ENCODE measurements at regions not wholly inside any gene's neighbourhood (a gene's known extent, or its start where the extent isn't known, plus 50 kb on each side); places are given as distances from the start of the nearest gene placed in this dataset.
"Not testable (repeated sequence)": the region's sequence is repeated elsewhere in the genome, so short reads cannot be mapped to it uniquely, and the experiment has no call there.

DNA sequence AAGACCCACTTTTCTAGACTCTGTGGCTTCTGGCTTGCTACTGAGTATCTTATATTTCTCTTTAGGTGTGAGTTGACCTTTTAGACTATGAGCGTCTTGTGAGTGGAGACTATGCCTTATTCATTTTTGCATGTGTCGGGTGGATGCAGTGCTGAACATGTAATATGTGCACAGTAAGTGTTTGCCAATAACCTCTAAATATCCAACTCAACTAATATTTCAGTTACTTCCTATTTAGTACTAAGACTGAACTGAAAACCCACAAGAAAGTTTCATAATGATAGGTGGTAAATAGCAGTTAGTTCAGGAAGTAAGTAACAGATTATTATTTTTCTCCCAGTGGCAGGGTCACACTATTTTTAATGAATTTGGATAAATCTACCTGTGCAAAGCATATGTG lies 269.3 kb downstream of the KCNRG start:
- Mint-ChIP-seq H3K36me3 (ENCODE audit: low read depth) (peaks cover 3% of the 10 kb centered on the region), H3K4me1 (peaks cover 12% of the 10 kb centered on the region), H3K4me3 (no peak overlapping the region), H3K27me3 (peaks cover 22% of the 10 kb centered on the region), H3K9me3 (no peaks in the 10 kb centered on the region), H3K27ac (no peak overlapping the region)
- POLR2A ChIA-PET = no interaction called here
- DNase-seq = no peak
- CTCF ChIA-PET = no interaction called here

DNA sequence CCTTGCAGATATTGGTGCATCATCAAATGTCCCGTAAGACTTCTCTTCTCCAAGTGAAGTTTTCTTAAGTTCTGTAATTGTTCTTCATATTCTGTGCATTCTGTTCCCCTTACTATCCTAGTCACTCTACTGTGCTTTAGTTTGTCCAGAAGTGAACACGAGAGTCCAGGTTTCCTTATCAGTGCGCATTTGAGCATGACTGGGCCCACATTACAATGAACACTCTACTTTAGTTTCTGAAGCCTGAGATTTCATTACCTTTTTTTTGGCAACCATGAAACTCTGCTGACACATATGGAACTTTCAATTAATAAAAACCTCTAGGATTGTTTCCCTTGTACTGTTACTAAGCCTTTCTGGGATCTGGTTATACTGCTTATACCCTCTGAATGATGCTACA lies 270.0 kb downstream of the KCNRG start:
- peaks cover 12% of the 10 kb centered on the region for H3K4me1 Mint-ChIP-seq
- peaks cover 3% of the 10 kb centered on the region for H3K36me3 Mint-ChIP-seq (ENCODE audit: low read depth)
- peaks cover 19% of the 10 kb centered on the region for H3K27me3 Mint-ChIP-seq
- ChIA-PET CTCF (no interaction called here), POLR2A (no interaction called here)
- no peak for DNase-seq
- no peaks in the 10 kb centered on the region for H3K9me3 Mint-ChIP-seq
- H3K4me3 Mint-ChIP-seq = no peak overlapping the region
- no peak overlapping the region for H3K27ac Mint-ChIP-seq

DNA sequence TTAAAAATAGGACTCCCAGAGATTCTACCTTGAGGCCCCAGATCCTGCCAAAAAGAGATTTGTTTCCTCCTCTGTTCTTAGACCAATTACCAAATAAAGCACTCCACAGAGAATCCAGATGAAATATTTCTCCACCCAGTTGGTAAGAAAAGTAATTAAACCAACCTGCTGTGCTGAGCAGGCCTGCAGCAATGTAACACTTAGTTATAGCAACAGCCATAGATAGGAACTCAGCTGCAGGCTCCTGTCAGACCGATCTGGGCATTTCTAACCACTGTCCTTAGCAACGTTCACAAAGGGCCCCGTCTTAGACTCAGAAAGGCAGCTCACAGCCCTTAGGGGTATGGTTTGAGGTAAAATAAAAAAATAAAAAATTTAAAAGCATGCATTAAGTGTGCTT lies 271.1 kb downstream of the KCNRG start:
- H3K4me3 Mint-ChIP-seq = no peak overlapping the region
- CTCF ChIA-PET = interaction anchor here (1.2 kb wide), 1 partner anchor 98 kb away, joined by 3 read pairs; no protein-coding TSS in a partner anchor

DNA sequence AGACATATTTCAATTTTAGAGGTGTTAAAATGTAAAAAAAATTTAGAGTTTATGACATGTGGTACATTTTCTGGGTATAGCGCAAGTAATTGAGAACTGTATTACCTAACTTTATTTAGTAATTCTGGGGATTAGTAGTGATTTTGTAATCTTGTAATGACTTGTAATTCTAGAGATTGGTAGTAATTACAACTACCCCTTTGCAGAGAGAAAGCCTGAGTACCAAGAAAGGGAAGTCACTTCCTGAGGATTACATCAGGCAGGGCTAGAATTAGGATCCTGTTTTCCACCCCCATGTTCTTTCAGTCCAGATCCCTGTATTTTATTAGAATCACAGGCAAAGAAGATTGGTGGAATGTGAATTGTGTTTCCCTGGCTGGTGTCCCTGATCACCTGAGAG lies 274.9 kb downstream of the KCNRG start:
- no peaks in the 10 kb centered on the region for H3K36me3 Mint-ChIP-seq (ENCODE audit: low read depth)
- H3K9me3 Mint-ChIP-seq = peaks cover 2% of the 10 kb centered on the region
- no peak overlapping the region for H3K27ac Mint-ChIP-seq
- CTCF ChIA-PET = interaction anchor here (0.5 kb wide), 1 partner anchor 267 kb away, joined by 3 read pairs; no protein-coding TSS in a partner anchor
- H3K4me3 Mint-ChIP-seq = no peak overlapping the region
- H3K4me1 Mint-ChIP-seq = peaks cover 8% of the 10 kb centered on the region
- POLR2A ChIA-PET = no interaction called here
- DNase-seq = no peak
- H3K27me3 Mint-ChIP-seq = peaks cover 9% of the 10 kb centered on the region

More for the DNA sequence above, 271.1 kb downstream of the KCNRG start:
- Mint-ChIP-seq H3K36me3 (ENCODE audit: low read depth) (peaks cover 3% of the 10 kb centered on the region), H3K27me3 (peaks cover 17% of the 10 kb centered on the region), H3K27ac (no peak overlapping the region), H3K4me1 (peaks cover 12% of the 10 kb centered on the region), H3K9me3 (no peaks in the 10 kb centered on the region)
- POLR2A ChIA-PET = no interaction called here
- DNase-seq = no peak

DNA sequence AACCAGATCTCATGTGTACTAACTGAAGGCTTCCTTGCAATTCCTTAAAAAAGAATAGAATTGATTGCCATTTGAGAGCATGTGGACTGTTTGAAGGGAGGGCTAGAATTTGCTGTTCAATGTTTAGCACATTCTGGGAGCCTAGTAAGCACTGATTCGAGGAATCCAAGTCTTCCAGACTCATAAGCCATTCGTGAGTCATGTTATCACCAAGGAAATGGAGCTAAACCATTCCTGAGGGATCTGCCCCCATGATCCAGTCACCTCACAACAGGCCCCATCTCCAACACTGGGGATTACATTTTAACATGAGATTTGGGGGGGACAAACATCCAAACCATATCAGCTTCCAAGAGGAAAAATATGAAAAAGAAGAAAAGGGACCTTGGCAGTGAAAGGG lies 276.4 kb downstream of the KCNRG start:
- H3K4me3 Mint-ChIP-seq = no peak overlapping the region
- peaks cover 7% of the 10 kb centered on the region for H3K4me1 Mint-ChIP-seq
- no peak for DNase-seq
- peaks cover 2% of the 10 kb centered on the region for H3K9me3 Mint-ChIP-seq
- H3K36me3 Mint-ChIP-seq (ENCODE audit: low read depth) = no peaks in the 10 kb centered on the region
- no peak overlapping the region for H3K27ac Mint-ChIP-seq
- POLR2A ChIA-PET = no interaction called here
- CTCF ChIA-PET = no interaction called here
- peaks cover 16% of the 10 kb centered on the region for H3K27me3 Mint-ChIP-seq

DNA sequence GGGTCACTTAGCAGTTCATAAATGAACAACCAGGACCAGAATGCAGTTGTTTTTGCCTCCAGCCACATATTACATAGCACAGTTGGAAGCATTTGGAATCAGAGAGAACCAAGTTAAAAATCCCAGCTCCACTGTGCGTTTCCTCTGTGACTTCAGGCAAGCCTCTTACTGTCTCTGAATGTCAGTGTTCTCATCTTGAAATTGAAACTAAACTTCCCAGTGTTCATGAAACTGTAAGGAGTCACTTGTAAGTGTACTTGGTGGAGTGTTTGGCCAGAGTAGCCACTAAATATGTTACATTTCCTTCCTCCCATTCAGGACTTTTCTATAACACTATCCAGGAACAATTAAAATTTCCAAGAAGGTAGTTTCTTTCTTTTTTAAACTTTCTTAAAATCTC lies 276.8 kb downstream of the KCNRG start:
- ChIA-PET POLR2A (no interaction called here), CTCF (no interaction called here)
- Mint-ChIP-seq H3K27ac (no peak overlapping the region), H3K9me3 (peaks cover 2% of the 10 kb centered on the region), H3K4me1 (peaks cover 7% of the 10 kb centered on the region), H3K4me3 (no peak overlapping the region), H3K36me3 (ENCODE audit: low read depth) (no peaks in the 10 kb centered on the region), H3K27me3 (peaks cover 19% of the 10 kb centered on the region)
- DNase-seq = no peak

DNA sequence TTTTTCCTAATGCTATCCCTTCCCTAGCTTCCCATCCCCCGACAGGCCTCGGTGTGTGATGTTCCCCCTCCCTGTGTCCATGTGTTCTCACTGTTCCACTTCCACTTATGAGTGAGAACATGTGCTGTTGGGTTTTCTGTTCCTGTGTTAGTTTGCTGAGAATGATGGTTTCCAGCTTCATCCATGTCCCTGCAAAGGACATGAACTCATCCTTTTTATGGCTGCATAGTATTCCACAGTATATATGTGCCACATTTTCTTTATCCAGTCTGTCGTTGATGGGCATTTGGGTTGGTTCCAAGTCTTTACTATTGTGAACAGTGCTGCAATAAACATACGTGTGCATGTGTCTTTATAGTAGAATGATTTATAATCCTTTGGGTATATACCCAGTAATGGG lies 279.2 kb downstream of the KCNRG start:
- H3K36me3 Mint-ChIP-seq (ENCODE audit: low read depth); CTCF ChIA-PET; H3K27ac Mint-ChIP-seq; H3K9me3 Mint-ChIP-seq; H3K4me3 Mint-ChIP-seq; DNase-seq; POLR2A ChIA-PET; H3K4me1 Mint-ChIP-seq: not testable (repeated sequence)
- peaks cover 29% of the 10 kb centered on the region for H3K27me3 Mint-ChIP-seq

DNA sequence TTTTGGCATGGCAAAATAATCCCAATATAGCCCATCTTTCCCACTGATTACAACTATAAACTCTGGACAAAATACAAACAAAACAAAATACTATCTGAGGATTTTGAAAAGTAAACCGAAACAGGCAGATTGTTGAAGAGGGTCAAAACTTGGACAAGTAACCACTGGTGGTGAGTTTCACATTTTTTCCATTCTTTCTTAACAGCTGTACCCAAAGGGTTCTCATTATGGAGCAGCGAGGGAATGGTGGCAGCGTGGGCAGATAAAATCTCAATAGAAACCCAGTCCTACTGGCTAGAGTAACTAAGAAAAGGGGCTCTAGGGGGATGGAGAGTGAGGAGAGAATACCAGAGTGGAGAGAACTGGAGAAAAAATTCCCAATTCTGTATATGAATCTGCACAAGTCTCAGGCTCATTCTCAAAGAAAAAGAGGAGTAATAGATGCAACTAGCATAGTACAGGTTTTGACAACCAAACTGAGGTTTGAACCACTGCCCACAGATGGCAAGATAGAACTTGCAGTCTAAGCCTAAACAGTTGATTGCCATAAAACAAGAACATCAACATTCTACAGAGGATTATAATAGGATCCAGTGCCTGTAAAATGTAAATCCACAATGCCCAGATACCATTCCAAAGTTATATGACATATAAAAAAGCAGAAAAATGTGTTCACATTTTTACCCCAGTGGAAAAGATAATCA lies 284.5 kb downstream of the KCNRG start:
- Mint-ChIP-seq H3K9me3 (peaks cover 7% of the 10 kb centered on the region), H3K27me3 (peaks cover 39% of the 10 kb centered on the region), H3K4me1 (no peaks in the 10 kb centered on the region), H3K36me3 (ENCODE audit: low read depth) (peaks cover 5% of the 10 kb centered on the region), H3K27ac (no peak overlapping the region), H3K4me3 (no peak overlapping the region)
- POLR2A ChIA-PET = no interaction called here
- no peak for DNase-seq
- CTCF ChIA-PET = no interaction called here

DNA sequence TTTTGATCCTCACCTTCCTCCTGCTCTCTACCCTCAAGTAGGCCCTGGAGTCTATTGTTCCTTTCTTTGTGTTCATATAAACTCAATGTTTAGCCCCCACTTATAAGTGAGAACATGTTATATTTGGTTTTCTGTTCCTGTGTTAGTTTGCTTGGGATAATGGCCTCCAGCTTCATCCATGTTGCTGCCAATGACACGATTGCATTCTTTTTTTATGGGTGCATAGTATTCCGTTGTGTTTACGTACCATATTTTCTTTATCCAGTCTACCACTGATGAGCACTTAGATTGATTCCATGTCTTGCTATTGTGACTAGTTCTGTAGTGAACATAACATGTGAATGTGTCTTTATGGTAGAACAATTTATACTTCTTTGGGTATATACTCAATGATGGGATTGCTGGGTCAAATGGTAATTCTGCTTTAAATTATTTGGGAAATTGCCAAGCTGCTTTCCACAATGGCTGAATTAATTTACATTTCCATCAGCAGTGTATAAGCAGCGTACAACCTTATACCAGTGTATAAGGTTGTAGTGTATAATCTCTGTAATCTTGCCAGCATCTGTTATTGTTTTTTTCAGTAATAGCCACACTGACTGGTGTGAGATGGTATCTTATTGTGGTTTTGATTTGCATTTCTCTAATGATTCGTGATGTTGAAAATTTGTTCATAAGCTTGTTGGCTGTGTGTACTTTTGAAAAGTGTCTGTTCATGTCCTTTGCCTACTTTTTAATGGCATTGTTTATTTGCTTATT lies 288.9 kb downstream of the KCNRG start:
- H3K36me3 Mint-ChIP-seq (ENCODE audit: low read depth) = no peaks in the 10 kb centered on the region
- no peak for DNase-seq
- H3K27ac Mint-ChIP-seq = no peak overlapping the region
- no peaks in the 10 kb centered on the region for H3K9me3 Mint-ChIP-seq
- peaks cover 23% of the 10 kb centered on the region for H3K27me3 Mint-ChIP-seq
- ChIA-PET CTCF (interaction anchor here (1.8 kb wide), 1 partner anchor 178 kb away, joined by 3 read pairs; no protein-coding TSS in a partner anchor), POLR2A (no interaction called here)
- H3K4me1 Mint-ChIP-seq = no peaks in the 10 kb centered on the region
- H3K4me3 Mint-ChIP-seq = no peak overlapping the region

DNA sequence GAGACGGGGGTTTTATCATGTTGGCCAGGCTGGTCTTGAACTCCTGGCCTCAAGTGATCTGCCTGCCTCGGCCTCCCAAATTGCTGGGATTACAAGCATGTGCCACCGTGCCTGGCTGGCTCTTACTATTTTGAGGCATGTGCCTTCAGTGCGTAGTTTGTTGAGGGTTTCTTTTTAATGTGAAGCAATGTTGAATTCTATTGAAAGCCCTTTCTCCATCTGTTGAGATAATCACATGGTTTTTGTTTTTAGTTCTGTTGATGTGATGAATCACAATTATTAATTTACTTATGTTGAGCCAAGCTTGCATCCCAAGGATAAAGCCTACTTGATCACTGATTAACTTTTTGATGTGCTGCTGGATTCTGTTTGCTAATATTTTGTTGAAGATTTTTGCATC lies 290.9 kb downstream of the KCNRG start:
- Mint-ChIP-seq H3K27ac (no peak overlapping the region), H3K4me3 (no peak overlapping the region), H3K4me1 (peaks cover 5% of the 10 kb centered on the region), H3K27me3 (peaks cover 14% of the 10 kb centered on the region), H3K36me3 (ENCODE audit: low read depth) (no peaks in the 10 kb centered on the region), H3K9me3 (no peaks in the 10 kb centered on the region)
- no peak for DNase-seq
- CTCF ChIA-PET = no interaction called here
- POLR2A ChIA-PET = no interaction called here

DNA sequence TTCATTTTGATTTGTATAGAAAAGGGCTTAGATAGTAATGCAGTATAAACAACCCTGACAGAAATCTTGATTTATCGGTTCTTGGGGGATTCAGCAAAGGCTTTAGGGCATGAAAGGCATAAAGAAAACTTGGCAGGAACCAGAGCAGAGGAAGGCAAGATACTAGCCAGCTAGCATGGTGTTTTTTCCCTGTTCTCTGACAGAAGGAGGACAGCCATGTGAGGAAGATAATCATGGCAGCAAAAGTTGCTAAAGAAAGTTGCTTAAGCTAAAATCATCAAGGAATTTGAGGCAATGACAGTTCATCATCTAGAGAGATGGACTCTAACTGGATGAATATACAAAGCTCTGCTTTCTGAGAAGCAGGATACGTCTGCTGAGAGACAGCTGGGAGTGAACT lies 294.1 kb downstream of the KCNRG start:
- no peak overlapping the region for H3K4me3 Mint-ChIP-seq
- peaks cover 13% of the 10 kb centered on the region for H3K27me3 Mint-ChIP-seq
- CTCF ChIA-PET = interaction anchor here (0.7 kb wide), 1 partner anchor 13 kb away, joined by 3 read pairs; no protein-coding TSS in a partner anchor
- no peak for DNase-seq
- H3K4me1 Mint-ChIP-seq = peaks cover 5% of the 10 kb centered on the region
- no peaks in the 10 kb centered on the region for H3K9me3 Mint-ChIP-seq
- H3K27ac Mint-ChIP-seq = no peak overlapping the region
- no peaks in the 10 kb centered on the region for H3K36me3 Mint-ChIP-seq (ENCODE audit: low read depth)
- POLR2A ChIA-PET = no interaction called here

DNA sequence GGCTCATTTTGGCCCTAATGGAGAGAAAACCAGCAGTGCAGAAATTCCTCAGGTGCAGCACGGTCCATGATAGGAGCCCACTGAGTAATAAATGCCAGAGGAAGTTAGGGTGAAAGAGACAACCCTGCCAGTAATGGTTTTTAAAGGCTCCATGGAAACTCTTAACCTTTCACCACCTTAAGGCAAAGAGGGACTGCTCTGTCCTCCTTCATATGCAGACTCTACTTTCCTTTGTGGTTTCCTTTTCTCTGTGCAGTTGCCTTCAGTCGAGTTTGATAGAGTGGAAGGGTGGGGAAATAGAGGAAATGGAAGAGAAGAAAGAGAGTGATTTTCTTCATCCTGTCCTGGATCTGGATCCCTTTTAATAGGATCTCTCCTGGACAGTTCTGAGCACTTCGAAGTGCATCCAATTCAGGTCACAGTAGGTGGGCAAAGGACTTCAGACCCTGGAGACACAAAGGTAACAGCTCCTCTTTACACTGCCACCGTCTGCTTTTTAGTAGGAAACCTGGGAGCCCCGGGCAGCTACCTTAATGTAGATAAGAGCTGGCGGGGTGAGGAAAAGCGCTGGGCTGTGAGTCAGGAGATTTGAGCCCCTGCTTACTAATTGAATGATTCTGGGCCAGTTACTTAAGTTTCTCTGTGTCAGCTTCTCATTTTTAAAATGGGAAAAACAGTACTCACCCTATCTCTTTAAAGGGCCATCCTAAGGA lies 294.8 kb downstream of the KCNRG start:
- Mint-ChIP-seq H3K27me3 (peaks cover 17% of the 10 kb centered on the region), H3K4me1 (peaks cover 5% of the 10 kb centered on the region), H3K4me3 (no peak overlapping the region), H3K9me3 (no peaks in the 10 kb centered on the region), H3K36me3 (ENCODE audit: low read depth) (no peaks in the 10 kb centered on the region), H3K27ac (no peak overlapping the region)
- POLR2A ChIA-PET = no interaction called here
- CTCF ChIA-PET = interaction anchor here (0.5 to 0.7 kb wide), 2 partner anchors 12 to 503 kb away, joined by 3 to 4 read pairs; no protein-coding TSS in a partner anchor
- DNase-seq = no peak

DNA sequence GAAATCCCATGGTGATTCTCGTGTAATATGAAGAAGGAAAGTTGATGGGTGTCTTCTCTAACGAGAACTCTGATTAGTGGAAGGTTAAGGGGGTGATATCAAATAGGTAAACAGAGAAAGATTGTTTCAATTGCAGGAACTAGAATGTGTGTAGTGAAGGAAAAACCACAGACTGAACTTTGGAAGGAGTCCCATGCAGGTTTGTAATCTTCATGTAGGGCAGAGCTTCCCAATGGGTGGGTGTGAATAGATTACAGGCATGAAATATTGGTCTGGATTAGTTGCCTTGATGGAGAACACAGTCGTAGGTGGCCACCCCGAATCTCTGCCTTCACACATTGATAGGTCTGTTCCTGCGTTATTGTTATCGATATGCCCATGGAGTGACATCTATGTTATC lies 295.5 kb downstream of the KCNRG start:
- H3K4me1 Mint-ChIP-seq = peaks cover 5% of the 10 kb centered on the region
- POLR2A ChIA-PET = no interaction called here

More for the DNA sequence above, 295.5 kb downstream of the KCNRG start:
- CTCF ChIA-PET = interaction anchor here (0.5 kb wide), 1 partner anchor 504 kb away, joined by 4 read pairs; no protein-coding TSS in a partner anchor
- no peak for DNase-seq
- no peaks in the 10 kb centered on the region for H3K9me3 Mint-ChIP-seq
- no peak overlapping the region for H3K4me3 Mint-ChIP-seq
- H3K36me3 Mint-ChIP-seq (ENCODE audit: low read depth) = no peaks in the 10 kb centered on the region
- peaks cover 17% of the 10 kb centered on the region for H3K27me3 Mint-ChIP-seq
- H3K27ac Mint-ChIP-seq = no peak overlapping the region
